ENCODE measurements at regions not wholly inside any gene's neighbourhood (a gene's known extent, or its start where the extent isn't known, plus 50 kb on each side); places are given as distances from the start of the nearest gene placed in this dataset.
"Not testable (repeated sequence)": the region's sequence is repeated elsewhere in the genome, so short reads cannot be mapped to it uniquely, and the experiment has no call there.

GRCh38 chr15:84153655-84154140 is 81.9 kb upstream of the GOLGA6L4 start:
- FAIRE-seq: not testable (repeated sequence)

- not testable (repeated sequence) for FAIRE-seq
These were observed 81.3 kb upstream of the GOLGA6L4 start for GRCh38 chr15:84154314-84154713.

DNA sequence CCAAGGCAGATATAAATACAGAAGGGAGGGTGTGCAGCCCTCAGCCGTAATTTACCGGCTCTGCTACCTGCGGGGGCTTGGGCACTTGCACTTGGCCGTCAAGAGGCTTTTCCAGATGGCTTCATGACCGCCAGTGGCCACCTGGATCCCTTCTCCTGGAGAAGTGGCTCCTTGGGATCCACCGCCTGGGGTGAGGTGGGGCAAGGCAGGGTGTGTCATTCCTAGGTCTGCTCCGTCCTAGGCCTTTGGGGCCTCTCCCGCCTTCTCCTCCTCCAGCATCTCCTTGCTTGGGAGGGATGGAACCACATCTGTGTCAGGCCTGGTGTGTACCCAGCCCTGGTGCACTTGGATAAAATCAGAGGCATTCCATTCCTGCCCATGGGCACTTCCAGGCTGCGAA is 80.8 kb upstream of the GOLGA6L4 start:
- not testable (repeated sequence) for FAIRE-seq

DNA sequence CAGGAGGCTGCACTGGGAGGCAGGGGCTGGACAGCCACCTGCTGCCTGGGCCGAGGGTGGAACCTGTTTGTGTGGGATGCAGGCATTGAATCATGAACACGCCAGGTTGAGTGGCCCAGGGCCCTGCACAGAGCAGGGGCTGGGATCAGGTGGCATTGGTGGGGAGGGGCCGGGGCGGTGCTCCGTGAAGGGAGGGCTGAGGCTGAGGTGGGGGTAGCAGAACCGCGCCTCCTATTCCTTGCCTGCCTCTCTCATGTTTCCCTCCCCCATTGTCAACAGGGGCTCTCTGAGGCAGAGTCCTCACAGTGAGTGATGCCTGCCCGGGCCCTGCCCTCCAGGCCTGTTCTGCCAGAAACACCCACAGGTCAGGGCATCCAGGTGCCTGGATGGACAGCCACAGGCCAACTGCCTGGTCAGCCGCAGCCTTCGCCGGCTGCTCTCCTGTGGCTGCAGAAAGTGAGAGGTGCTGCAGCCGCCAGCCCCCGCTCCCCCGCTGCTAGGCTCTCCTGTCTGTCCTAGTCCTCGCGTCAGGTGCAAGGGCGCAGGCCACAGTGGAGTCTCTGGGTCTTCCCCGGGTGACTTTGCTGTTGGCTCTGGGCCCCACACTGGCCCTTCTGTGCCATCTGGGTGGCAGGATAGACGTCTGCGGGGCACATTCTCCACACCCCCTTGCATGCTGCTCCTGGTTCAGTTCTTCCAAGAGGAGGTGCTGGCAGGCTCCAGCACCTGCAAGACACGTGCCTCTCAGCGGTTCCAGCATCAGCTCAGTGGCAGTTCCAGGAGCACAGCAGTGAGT is 79.6 kb upstream of the GOLGA6L4 start:
- FAIRE-seq: not testable (repeated sequence)

DNA sequence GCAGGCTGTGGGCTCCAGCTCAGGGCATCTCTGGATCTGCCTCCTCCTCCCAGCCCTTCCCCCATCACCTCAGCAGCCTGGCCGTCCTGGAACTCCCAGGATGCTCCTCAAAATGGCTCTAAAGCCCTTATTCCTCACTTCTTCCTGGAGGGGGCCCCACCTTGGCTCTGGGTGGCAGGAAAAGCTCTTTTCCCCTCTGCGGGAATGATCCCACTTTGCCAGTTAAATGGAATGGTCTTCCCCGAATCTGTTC is 79.1 kb upstream of the GOLGA6L4 start:
- not testable (repeated sequence) for FAIRE-seq

- FAIRE-seq: not testable (repeated sequence)
These were observed 78.4 kb upstream of the GOLGA6L4 start for GRCh38 chr15:84157056-84157632.

DNA sequence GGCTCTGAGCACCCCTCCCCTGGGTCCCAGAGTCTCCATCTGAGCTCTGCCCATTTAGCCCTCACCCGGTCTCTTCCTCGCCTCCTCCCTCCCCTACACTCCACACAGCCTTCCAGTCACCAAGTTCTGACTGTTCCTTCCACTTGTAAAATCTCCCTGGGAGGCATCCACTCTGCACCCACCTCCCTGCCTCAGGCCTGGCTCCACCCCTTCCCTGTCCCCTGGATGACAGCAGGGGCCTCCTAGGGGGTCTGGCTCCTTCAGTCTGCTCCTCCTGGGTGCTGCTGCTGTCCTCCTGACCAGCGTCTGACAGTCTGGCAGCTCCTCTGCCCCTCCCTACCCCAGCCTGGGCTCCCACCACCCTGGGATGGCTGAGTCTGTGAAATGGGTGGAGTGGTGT is 77.7 kb upstream of the GOLGA6L4 start:
- FAIRE-seq: not testable (repeated sequence)

GRCh38 chr15:84159346-84160269 is 76.0 kb upstream of the GOLGA6L4 start:
- not testable (repeated sequence) for FAIRE-seq

DNA sequence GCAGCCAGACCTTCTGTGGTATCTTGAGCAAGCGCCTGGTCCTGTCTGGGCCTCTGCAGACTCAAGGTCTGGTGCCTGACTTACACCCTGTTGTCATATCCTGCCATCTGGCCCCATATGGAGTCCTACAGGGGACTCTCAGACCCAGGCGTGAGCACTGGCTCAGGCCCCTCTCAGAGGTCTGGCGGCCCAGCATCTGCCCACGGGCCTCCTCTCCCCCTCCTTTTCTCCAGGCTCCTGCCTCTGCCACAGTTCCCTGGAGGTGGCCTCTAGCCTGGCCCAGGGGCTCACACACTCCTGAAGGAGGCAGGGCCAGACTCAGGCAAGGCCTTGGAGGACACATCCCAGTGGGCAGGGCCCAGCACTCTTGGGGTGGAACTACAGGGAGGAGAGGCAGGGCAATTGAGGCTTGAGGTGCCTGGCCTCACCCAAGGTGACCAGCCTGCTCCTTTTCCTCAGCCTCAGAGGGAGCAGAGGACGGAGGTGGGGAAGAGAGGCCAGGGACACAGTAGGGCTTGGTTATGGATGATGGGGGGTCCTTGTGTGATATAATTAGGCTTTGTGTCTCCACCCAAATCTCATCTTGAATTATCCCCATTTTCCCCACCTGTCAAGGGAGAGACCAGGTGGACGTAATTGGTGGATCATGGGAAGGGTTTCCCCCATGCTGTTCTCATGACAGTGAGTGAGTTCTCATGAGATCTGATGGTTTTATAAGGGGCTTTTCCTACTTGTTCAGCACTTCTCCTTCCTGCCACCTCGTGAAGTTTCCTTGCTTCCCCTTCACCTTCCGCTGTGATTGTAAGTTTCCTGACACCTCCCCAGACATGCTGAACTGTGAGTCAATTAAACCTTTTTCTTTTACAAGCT is 70.9 kb upstream of the GOLGA6L4 start:
- FAIRE-seq: not testable (repeated sequence)

DNA sequence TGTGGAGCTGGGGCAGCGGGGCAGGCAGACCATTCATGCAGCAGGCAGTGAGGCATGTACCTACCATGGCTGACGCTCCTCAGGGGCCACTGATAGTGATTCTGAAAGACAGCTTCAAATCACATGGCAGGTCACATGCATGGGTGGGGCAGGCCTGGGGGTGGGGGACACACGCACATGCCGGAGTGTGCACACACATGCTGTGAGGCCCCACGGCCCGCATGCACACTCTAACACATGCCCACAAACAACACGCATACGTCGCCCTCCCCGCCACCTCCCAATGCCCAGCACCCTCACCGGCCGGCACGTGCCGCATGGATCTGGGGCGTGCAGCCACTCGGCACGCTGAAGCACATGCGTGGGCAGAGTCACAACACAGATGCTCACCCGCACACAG is 65.5 kb upstream of the GOLGA6L4 start:
- not testable (repeated sequence) for FAIRE-seq

GRCh38 chr15:84173231-84173610 is 62.4 kb upstream of the GOLGA6L4 start:
- FAIRE-seq: not testable (repeated sequence)

All from TTC549 (cell line).